IMR-90 (cell line): ENCODE measurements at regions not wholly inside any gene's neighbourhood (a gene's known extent, or its start where the extent isn't known, plus 50 kb on each side); places are given as distances from the start of the nearest gene placed in this dataset.

Experiments used
- ATAC-seq: fragments of 200-7000 bp; cut with Tn5 transposase; 2 replicates; pipeline ENCODE4 v1.9.1; 2020; ENCODE audit warnings: low read depth, mild to moderate bottlenecking, moderate library complexity
- BruUV-seq: library from RNA; stranded (reverse); fragments of 400-500 nt; replicated peaks from 2 replicates; lab custom pipeline; 2021; lab: Mats Ljungman, UMichigan
- CTCF ChIA-PET: fragments of 300-600 bp; formaldehyde crosslinking; extraction: SDS; loops from one replicate; lab custom pipeline; 2021; ENCODE audit warnings: antibody characterized with exemption; lab: Yijun Ruan, JAX
- POLR2A ChIA-PET: fragments of 300-600 bp; sonication (Branson Sonifier 250); formaldehyde crosslinking; loops from one replicate; lab custom pipeline; 2022; ENCODE audit warnings: antibody characterized with exemption; ENCODE audit not compliant: unreplicated experiment; lab: Charles Lee
- DNase-seq: peaks from one replicate; pipeline ENCODE4 v3.0.0; 2013
- H2AFZ ChIP-seq: replicated peaks from 2 replicates; pipeline ENCODE3; 2013; ENCODE audit warnings: low read length, mild to moderate bottlenecking; ENCODE audit not compliant: poor library complexity
- H2AK5ac ChIP-seq: 2 replicates; pipeline ENCODE4 v1.6.1; 2013; ENCODE audit warnings: low read depth, low read length, inconsistent platforms
- H2AK9ac ChIP-seq: replicated peaks from 2 replicates; pipeline ENCODE3; 2013; ENCODE audit warnings: mild to moderate bottlenecking, low read depth, low read length, moderate library complexity; ENCODE audit not compliant: poor library complexity
- H2BK120ac ChIP-seq: 2 replicates; pipeline ENCODE4 v1.6.1; 2013; ENCODE audit warnings: low read depth, low read length, inconsistent platforms
- H2BK15ac ChIP-seq: 3 replicates; pipeline ENCODE4 v1.6.1; 2013; ENCODE audit warnings: low read depth, low read length, inconsistent platforms
- H2BK20ac ChIP-seq: 2 replicates; pipeline ENCODE4 v1.6.1; 2013; ENCODE audit warnings: low read depth, mild to moderate bottlenecking, inconsistent platforms, low read length, moderate library complexity
- H2BK5ac ChIP-seq: 2 replicates; pipeline ENCODE4 v1.6.1; 2013; ENCODE audit warnings: mild to moderate bottlenecking, low read depth, low read length, inconsistent platforms; ENCODE audit not compliant: poor library complexity, severe bottlenecking
- H3K14ac ChIP-seq: replicated peaks from 2 replicates; pipeline ENCODE4 v1.6.1; 2013; ENCODE audit warnings: low read depth, low read length, inconsistent platforms
- H3K18ac ChIP-seq: 2 replicates; pipeline ENCODE4 v1.6.1; 2013; ENCODE audit warnings: low read depth, low read length, control low read depth
- H3K23ac ChIP-seq: 2 replicates; pipeline ENCODE4 v1.6.1; 2013; ENCODE audit warnings: low read depth, low read length, inconsistent platforms
- H3K27ac ChIP-seq: 2 replicates; pipeline ENCODE4 v1.5.1; 2013; ENCODE audit warnings: mild to moderate bottlenecking, control low read depth, low read length; ENCODE audit not compliant: insufficient read depth
- H3K27me3 ChIP-seq: 2 replicates; pipeline ENCODE4 v1.6.1; 2013; ENCODE audit warnings: low read length; ENCODE audit not compliant: control insufficient read depth, insufficient read depth
- H3K36me3 ChIP-seq: 2 replicates; pipeline ENCODE4 v1.6.1; 2013; ENCODE audit warnings: low read length, mixed read lengths; ENCODE audit not compliant: control insufficient read depth, insufficient read depth
- H3K4ac ChIP-seq: 2 replicates; pipeline ENCODE4 v1.6.1; 2013; ENCODE audit warnings: low read depth, low read length, inconsistent platforms
- H3K4me1 ChIP-seq: 2 replicates; pipeline ENCODE4 v1.6.1; 2013; ENCODE audit warnings: low read length, mixed read lengths; ENCODE audit not compliant: control insufficient read depth, insufficient read depth
- H3K4me2 ChIP-seq: 2 replicates; pipeline ENCODE4 v1.6.1; 2013; ENCODE audit warnings: low read depth, mild to moderate bottlenecking, control low read depth, low read length, moderate library complexity
- H3K4me3 ChIP-seq: 2 replicates; pipeline ENCODE4 v1.5.1; 2013; ENCODE audit warnings: low read depth, mild to moderate bottlenecking, control low read depth, low read length, moderate library complexity; ENCODE audit not compliant: insufficient read depth
- H3K56ac ChIP-seq: 2 replicates; pipeline ENCODE4 v1.6.1; 2013; ENCODE audit warnings: low read length, inconsistent platforms; ENCODE audit not compliant: insufficient read depth; ENCODE audit errors: extremely low read depth
- H3K79me1 ChIP-seq, 2 experiments: 2 replicates each; pipeline ENCODE4 v1.6.1; 2013; ENCODE audit warnings: low read length in 2 of 2, inconsistent platforms in 1 of 2, low read depth in 1 of 2
- H3K9ac ChIP-seq: 2 replicates; pipeline ENCODE4 v1.6.1; 2013; ENCODE audit warnings: low read depth, low read length, control low read depth
- H3K9me1 ChIP-seq: 2 replicates; pipeline ENCODE4 v1.6.1; 2013; ENCODE audit warnings: low read length, inconsistent platforms; ENCODE audit not compliant: insufficient read depth
- H3K9me3 ChIP-seq: 2 replicates; pipeline ENCODE4 v1.6.1; 2013; ENCODE audit warnings: low read length; ENCODE audit not compliant: control insufficient read depth, insufficient read depth
- H4K20me1 ChIP-seq: 2 replicates; pipeline ENCODE4 v1.6.1; 2013; ENCODE audit warnings: low read length, inconsistent platforms; ENCODE audit not compliant: insufficient read depth
- H4K5ac ChIP-seq: 2 replicates; pipeline ENCODE4 v1.6.1; 2013; ENCODE audit warnings: mild to moderate bottlenecking, low read depth, low read length, control low read depth
- H4K8ac ChIP-seq, 2 experiments: 2 replicates each; pipeline ENCODE4 v1.6.1; 2013; ENCODE audit warnings: low read depth in 2 of 2, low read length in 2 of 2, control low read depth in 1 of 2, inconsistent platforms in 1 of 2
- H4K91ac ChIP-seq: 2 replicates; pipeline ENCODE4 v1.6.1; 2013; ENCODE audit warnings: low read depth, low read length, inconsistent platforms; ENCODE audit not compliant: insufficient read depth
- BHLHE40 ChIP-seq: fragments of 150-350 bp; IDR thresholded peaks from 2 replicates; pipeline ENCODE4 v1.6.1; 2016; ENCODE audit warnings: mild to moderate bottlenecking, low read depth, low read length
- CEBPB ChIP-seq: IDR thresholded peaks from 2 replicates; pipeline ENCODE4 v1.6.1; 2012; ENCODE audit warnings: low read depth, low read length, improper control_type of control experiment
- CHD1 ChIP-seq: IDR thresholded peaks from 2 replicates; pipeline ENCODE4 v1.6.1; 2012; ENCODE audit warnings: low read depth, low read length, improper control_type of control experiment
- CTCF ChIP-seq: conservative IDR thresholded peaks from 2 replicates; pipeline ENCODE4 v1.5.1; 2012; ENCODE audit warnings: mild to moderate bottlenecking, low read depth, low read length, improper control_type of control experiment
- ELK1 ChIP-seq: fragments of 150-350 bp; IDR thresholded peaks from 2 replicates; pipeline ENCODE4 v1.6.1; 2016; ENCODE audit warnings: low read depth, mild to moderate bottlenecking, low read length, moderate library complexity, borderline replicate concordance
- MAFK ChIP-seq: IDR thresholded peaks from 2 replicates; pipeline ENCODE4 v1.6.1; 2012; ENCODE audit warnings: low read depth, low read length, improper control_type of control experiment
- MAZ ChIP-seq: IDR thresholded peaks from 2 replicates; pipeline ENCODE4 v1.6.1; 2012; ENCODE audit warnings: low read depth, mild to moderate bottlenecking, low read length, improper control_type of control experiment, moderate library complexity, borderline replicate concordance
- NFE2L2 ChIP-seq: fragments of 150-350 bp; IDR thresholded peaks from 2 replicates; pipeline ENCODE4 v1.6.1; 2016; ENCODE audit warnings: low read depth, mild to moderate bottlenecking, low read length
- RAD21 ChIP-seq: IDR thresholded peaks from 2 replicates; pipeline ENCODE4 v1.6.1; 2012; ENCODE audit warnings: low read length, improper control_type of control experiment
- RFX5 ChIP-seq: IDR thresholded peaks from 2 replicates; pipeline ENCODE4 v1.8.0; 2012; ENCODE audit warnings: low read depth, mild to moderate bottlenecking, low read length, moderate library complexity
- WGBS, 2 experiments: methylation state at CpG; one replicate each; pipeline versions ENCODE4 v1.1.5 to v1.1.7; 2013; ENCODE audit warnings: missing lambda C conversion rate in 2 of 2; ENCODE audit not compliant: insufficient read length in 1 of 2; ENCODE audit errors: extremely low coverage in 2 of 2; 5-methylcytosine and 5-hydroxymethylcytosine counted together
- dilution Hi-C: fragments of 300-500 bp; cut with HindIII; formaldehyde crosslinking; loops from one replicate; pipeline ENCODE4 v1.14.3; 2018; ENCODE audit warnings: low sequenced_read_pairs; ENCODE audit not compliant: unreplicated experiment
- in situ Hi-C: fragments of 300-500 bp; cut with MboI; formaldehyde crosslinking; loops from 3 replicates; pipeline ENCODE4 v1.14.3; 2019; ENCODE audit warnings: low sequenced_read_pairs, inconsistent platforms, mixed read lengths
- intact Hi-C: fragments of 100-400 bp; cut with micrococcal nuclease; formaldehyde crosslinking; loops from 2 replicates; pipeline ENCODE4 v1.10.0; 2022

DNA sequence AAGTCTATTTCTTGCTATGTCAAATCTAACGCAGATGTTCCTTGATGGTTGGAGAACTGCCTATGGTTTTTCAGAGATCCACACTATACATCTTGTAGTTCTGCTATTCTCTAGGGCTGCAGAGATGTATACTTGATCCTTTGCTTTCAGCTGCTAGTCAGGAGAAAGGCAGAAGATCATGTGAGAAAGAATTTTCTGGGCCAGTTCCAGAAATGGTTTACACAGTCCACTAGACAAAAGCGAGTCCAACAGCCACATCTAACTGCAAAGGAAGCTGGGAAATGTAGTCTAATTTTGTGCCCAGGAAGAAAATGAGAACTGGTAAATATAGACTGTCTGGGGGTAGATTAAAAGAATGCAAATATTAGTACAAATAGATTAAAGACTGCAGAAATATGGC lies 394.3 kb upstream of the SLIT2 start:
- Histone ChIP-seq H3K9ac (no peak overlapping the region), H3K4me1 (no peaks in the 10 kb centered on the region), H2AK9ac (no peak overlapping the region), H3K23ac (no peak overlapping the region), H2BK5ac (no peak overlapping the region), H3K4me2 (no peak overlapping the region), H3K36me3 (no peaks in the 10 kb centered on the region), H3K9me1 (no peaks in the 10 kb centered on the region), H2BK15ac (no peak overlapping the region), H4K91ac (no peak overlapping the region), H2AK5ac (no peak overlapping the region), H3K4me3 (no peak overlapping the region), H4K8ac (no peak overlapping the region), H3K14ac (peak overlapping the region; percentile 30; the same call in 1 of the 2 replicates), H2BK20ac (no peak overlapping the region), H3K18ac (no peak overlapping the region), H2AFZ (no peak overlapping the region), H3K27me3 (no peaks in the 10 kb centered on the region; the same call in 1 of the 2 replicates), H4K20me1 (no peaks in the 10 kb centered on the region), H3K56ac (no peak overlapping the region), H4K5ac (no peak overlapping the region), H3K4ac (no peak overlapping the region), H3K79me1 (no peaks in the 10 kb centered on the region), H2BK120ac (no peak overlapping the region), H3K27ac (no peak overlapping the region), H3K9me3 (peaks cover 5% of the 10 kb centered on the region; the same call in 1 of the 2 replicates)
- intact Hi-C loops (no loop called here), dilution Hi-C loops (no loop called here), in situ Hi-C loops (no loop called here)
- no peak for TF ChIP-seq MAFK
- TF ChIP-seq RAD21, result no peak
- no peak for TF ChIP-seq MAZ
- no peak for TF ChIP-seq BHLHE40
- TF ChIP-seq NFE2L2, result no peak
- TF ChIP-seq CTCF, result no peak
- TF ChIP-seq ELK1, result no peak
- no peak for TF ChIP-seq RFX5
- no peak for TF ChIP-seq CEBPB
- no peak for TF ChIP-seq CHD1
- POLR2A ChIA-PET, result no interaction called here
- CTCF ChIA-PET, result no interaction called here
- DNase-seq (peak; percentile 58), ATAC-seq (peak; percentile 51)
- WGBS, 2 experiments, result no CpG with 5 or more reads among the region's 2 CpGs
- no TSS peak for BruUV-seq
